ENCODE measurements at regions not wholly inside any gene's neighbourhood (a gene's known extent, or its start where the extent isn't known, plus 50 kb on each side); places are given as distances from the start of the nearest gene placed in this dataset.

DNA sequence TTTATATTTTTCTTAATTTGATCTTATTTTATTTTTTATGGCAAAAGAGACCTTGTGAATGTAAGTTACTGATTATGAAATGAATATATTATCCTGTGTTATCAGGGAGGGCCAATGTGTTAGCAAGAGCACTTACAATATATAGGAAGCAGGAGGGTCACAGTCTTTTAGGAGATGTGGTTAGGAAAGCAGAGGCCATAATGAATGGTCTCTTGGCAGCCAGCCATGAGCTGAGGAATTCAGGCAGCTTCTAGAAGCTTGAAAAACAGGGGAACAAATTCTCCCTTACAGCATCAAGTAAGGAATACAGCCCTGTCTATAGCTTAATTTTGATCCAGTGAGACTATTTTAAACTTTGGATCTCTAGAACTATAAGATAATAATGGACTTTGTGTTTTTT, 2374.6 kb downstream of the PCDH9 start:
- TF ChIP-seq, protein P1, sequence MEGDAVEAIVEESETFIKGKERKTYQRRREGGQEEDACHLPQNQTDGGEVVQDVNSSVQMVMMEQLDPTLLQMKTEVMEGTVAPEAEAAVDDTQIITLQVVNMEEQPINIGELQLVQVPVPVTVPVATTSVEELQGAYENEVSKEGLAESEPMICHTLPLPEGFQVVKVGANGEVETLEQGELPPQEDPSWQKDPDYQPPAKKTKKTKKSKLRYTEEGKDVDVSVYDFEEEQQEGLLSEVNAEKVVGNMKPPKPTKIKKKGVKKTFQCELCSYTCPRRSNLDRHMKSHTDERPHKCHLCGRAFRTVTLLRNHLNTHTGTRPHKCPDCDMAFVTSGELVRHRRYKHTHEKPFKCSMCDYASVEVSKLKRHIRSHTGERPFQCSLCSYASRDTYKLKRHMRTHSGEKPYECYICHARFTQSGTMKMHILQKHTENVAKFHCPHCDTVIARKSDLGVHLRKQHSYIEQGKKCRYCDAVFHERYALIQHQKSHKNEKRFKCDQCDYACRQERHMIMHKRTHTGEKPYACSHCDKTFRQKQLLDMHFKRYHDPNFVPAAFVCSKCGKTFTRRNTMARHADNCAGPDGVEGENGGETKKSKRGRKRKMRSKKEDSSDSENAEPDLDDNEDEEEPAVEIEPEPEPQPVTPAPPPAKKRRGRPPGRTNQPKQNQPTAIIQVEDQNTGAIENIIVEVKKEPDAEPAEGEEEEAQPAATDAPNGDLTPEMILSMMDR (IDR thresholded peaks at IDR 0.05), result no peak
- TF ChIP-seq EP300 (IDR thresholded peaks at IDR 0.05), result no peak
